ENCODE measurements at regions not wholly inside any gene's neighbourhood (a gene's known extent, or its start where the extent isn't known, plus 50 kb on each side); places are given as distances from the start of the nearest gene placed in this dataset.

GRCh38 chr15:38863381-38863780, 298.8 kb upstream of the RASGRP1 start:
- Histone ChIP-seq H3K79me2 (ENCODE audit: low read length) (no peaks in the 10 kb centered on the region), H3K4me1 (ENCODE audit: low read length) (no peaks in the 10 kb centered on the region), H3K27me3 (ENCODE audit: low read length) (no peaks in the 10 kb centered on the region), H2AFZ (ENCODE audit: low read length) (no peak overlapping the region), H3K9me3 (ENCODE audit: low read length) (no peaks in the 10 kb centered on the region), H3K9me2 (replicated peaks; ENCODE audit: insufficient read depth, low read length) (no peaks in the 10 kb centered on the region), H3K27ac (ENCODE audit: low read length) (no peak overlapping the region), H3K36me3 (ENCODE audit: insufficient read depth, low read length) (no peaks in the 10 kb centered on the region), H3K4me3 (ENCODE audit: low read length) (no peak overlapping the region), H3K4me2 (ENCODE audit: low read depth, low read length, poor library complexity, severe bottlenecking) (no peak overlapping the region), H4K20me1 (ENCODE audit: insufficient read depth, low read depth, low read length) (no peaks in the 10 kb centered on the region), H3K9ac (ENCODE audit: low read length) (no peak overlapping the region)
- no peak for DNase-seq

- no peak overlapping the region for H3K27ac ChIP-seq (ENCODE audit: low read length)
- peak; percentile 56 for DNase-seq
- no peak overlapping the region for H3K9ac ChIP-seq (ENCODE audit: low read length)
- no peaks in the 10 kb centered on the region for H3K36me3 ChIP-seq (ENCODE audit: insufficient read depth, low read length)
- no peak overlapping the region for H3K4me3 ChIP-seq (ENCODE audit: low read length)
- H2AFZ ChIP-seq (ENCODE audit: low read length), result no peak overlapping the region
- no peaks in the 10 kb centered on the region for H3K79me2 ChIP-seq (ENCODE audit: low read length)
- no peaks in the 10 kb centered on the region for H3K4me1 ChIP-seq (ENCODE audit: low read length)
- no peaks in the 10 kb centered on the region for H3K9me3 ChIP-seq (ENCODE audit: low read length)
- H3K27me3 ChIP-seq (ENCODE audit: low read length), result no peaks in the 10 kb centered on the region
- no peak overlapping the region for H3K4me2 ChIP-seq (ENCODE audit: low read depth, low read length, poor library complexity, severe bottlenecking)
- no peaks in the 10 kb centered on the region for H3K9me2 ChIP-seq (replicated peaks; ENCODE audit: insufficient read depth, low read length)
- no peaks in the 10 kb centered on the region for H4K20me1 ChIP-seq (ENCODE audit: insufficient read depth, low read depth, low read length)
Measured at GRCh38 chr15:38864122-38864521, 299.5 kb upstream of the RASGRP1 start.

GRCh38 chr15:38864827-38865581, 300.4 kb upstream of the RASGRP1 start:
- no peak overlapping the region for H3K9ac ChIP-seq (ENCODE audit: low read length)
- H4K20me1 ChIP-seq (ENCODE audit: insufficient read depth, low read depth, low read length), result no peaks in the 10 kb centered on the region
- H3K4me1 ChIP-seq (ENCODE audit: low read length), result no peaks in the 10 kb centered on the region
- no peak for DNase-seq
- H3K36me3 ChIP-seq (ENCODE audit: insufficient read depth, low read length), result no peaks in the 10 kb centered on the region
- no peaks in the 10 kb centered on the region for H3K9me2 ChIP-seq (replicated peaks; ENCODE audit: insufficient read depth, low read length)
- no peak overlapping the region for H2AFZ ChIP-seq (ENCODE audit: low read length)
- H3K27me3 ChIP-seq (ENCODE audit: low read length), result no peaks in the 10 kb centered on the region
- H3K4me3 ChIP-seq (ENCODE audit: low read length), result no peak overlapping the region
- no peaks in the 10 kb centered on the region for H3K9me3 ChIP-seq (ENCODE audit: low read length)
- no peaks in the 10 kb centered on the region for H3K79me2 ChIP-seq (ENCODE audit: low read length)
- no peak overlapping the region for H3K4me2 ChIP-seq (ENCODE audit: low read depth, low read length, poor library complexity, severe bottlenecking)
- no peak overlapping the region for H3K27ac ChIP-seq (ENCODE audit: low read length)

GRCh38 chr15:38867556-38867955, 302.9 kb upstream of the RASGRP1 start:
- Histone ChIP-seq H3K9ac (ENCODE audit: low read length) (no peak overlapping the region), H3K4me1 (ENCODE audit: low read length) (no peaks in the 10 kb centered on the region), H3K9me3 (ENCODE audit: low read length) (no peaks in the 10 kb centered on the region; the same call in 1 of the 2 replicates)

GRCh38 chr15:38868326-38869114, 303.9 kb upstream of the RASGRP1 start:
- no peaks in the 10 kb centered on the region for H3K27me3 ChIP-seq (ENCODE audit: low read length)
- no peaks in the 10 kb centered on the region for H3K9me2 ChIP-seq (replicated peaks; ENCODE audit: insufficient read depth, low read length)
- no peak overlapping the region for H3K9ac ChIP-seq (ENCODE audit: low read length)
- DNase-seq, result no peak
- no peak overlapping the region for H3K4me3 ChIP-seq (ENCODE audit: low read length)
- H2AFZ ChIP-seq (ENCODE audit: low read length), result no peak overlapping the region
- no peaks in the 10 kb centered on the region for H3K4me1 ChIP-seq (ENCODE audit: low read length)
- H3K36me3 ChIP-seq (ENCODE audit: insufficient read depth, low read length), result no peaks in the 10 kb centered on the region
- no peaks in the 10 kb centered on the region for H4K20me1 ChIP-seq (ENCODE audit: insufficient read depth, low read depth, low read length)
- no peak overlapping the region for H3K4me2 ChIP-seq (ENCODE audit: low read depth, low read length, poor library complexity, severe bottlenecking)
- H3K79me2 ChIP-seq (ENCODE audit: low read length), result no peaks in the 10 kb centered on the region
- no peaks in the 10 kb centered on the region; the same call in 1 of the 2 replicates for H3K9me3 ChIP-seq (ENCODE audit: low read length)
- H3K27ac ChIP-seq (ENCODE audit: low read length), result no peak overlapping the region

More at GRCh38 chr15:38867556-38867955, 302.9 kb upstream of the RASGRP1 start:
- H3K27ac ChIP-seq (ENCODE audit: low read length), result no peak overlapping the region
- H3K27me3 ChIP-seq (ENCODE audit: low read length), result no peaks in the 10 kb centered on the region
- H3K4me2 ChIP-seq (ENCODE audit: low read depth, low read length, poor library complexity, severe bottlenecking), result no peak overlapping the region
- no peak overlapping the region for H2AFZ ChIP-seq (ENCODE audit: low read length)
- no peaks in the 10 kb centered on the region for H3K9me2 ChIP-seq (replicated peaks; ENCODE audit: insufficient read depth, low read length)
- H4K20me1 ChIP-seq (ENCODE audit: insufficient read depth, low read depth, low read length), result no peaks in the 10 kb centered on the region
- no peaks in the 10 kb centered on the region for H3K36me3 ChIP-seq (ENCODE audit: insufficient read depth, low read length)
- H3K4me3 ChIP-seq (ENCODE audit: low read length), result no peak overlapping the region
- no peak for DNase-seq
- no peaks in the 10 kb centered on the region for H3K79me2 ChIP-seq (ENCODE audit: low read length)

- Histone ChIP-seq H3K4me2 (ENCODE audit: low read depth, low read length, poor library complexity, severe bottlenecking) (no peak overlapping the region), H3K4me3 (ENCODE audit: low read length) (no peak overlapping the region), H3K9me2 (replicated peaks; ENCODE audit: insufficient read depth, low read length) (no peaks in the 10 kb centered on the region), H2AFZ (ENCODE audit: low read length) (no peak overlapping the region), H3K27ac (ENCODE audit: low read length) (no peak overlapping the region), H3K27me3 (ENCODE audit: low read length) (no peaks in the 10 kb centered on the region), H3K36me3 (ENCODE audit: insufficient read depth, low read length) (no peaks in the 10 kb centered on the region), H3K4me1 (ENCODE audit: low read length) (no peaks in the 10 kb centered on the region), H4K20me1 (ENCODE audit: insufficient read depth, low read depth, low read length) (no peaks in the 10 kb centered on the region), H3K9ac (ENCODE audit: low read length) (no peak overlapping the region), H3K9me3 (ENCODE audit: low read length) (no peaks in the 10 kb centered on the region; the same call in 1 of the 2 replicates), H3K79me2 (ENCODE audit: low read length) (no peaks in the 10 kb centered on the region)
- DNase-seq, result no peak
Measured at GRCh38 chr15:38871638-38872037, 307.0 kb upstream of the RASGRP1 start.

- DNase-seq, result no peak
Measured at GRCh38 chr15:38872732-38873131, 308.1 kb upstream of the RASGRP1 start.

GRCh38 chr15:38873158-38873557, 308.5 kb upstream of the RASGRP1 start:
- Histone ChIP-seq H3K9ac (ENCODE audit: low read length) (no peak overlapping the region), H3K9me3 (ENCODE audit: low read length) (no peaks in the 10 kb centered on the region; the same call in 1 of the 2 replicates), H3K27me3 (ENCODE audit: low read length) (no peaks in the 10 kb centered on the region), H3K9me2 (replicated peaks; ENCODE audit: insufficient read depth, low read length) (no peaks in the 10 kb centered on the region), H3K4me3 (ENCODE audit: low read length) (no peak overlapping the region), H4K20me1 (ENCODE audit: insufficient read depth, low read depth, low read length) (no peaks in the 10 kb centered on the region), H3K36me3 (ENCODE audit: insufficient read depth, low read length) (no peaks in the 10 kb centered on the region), H2AFZ (ENCODE audit: low read length) (no peak overlapping the region), H3K4me1 (ENCODE audit: low read length) (no peaks in the 10 kb centered on the region), H3K79me2 (ENCODE audit: low read length) (no peaks in the 10 kb centered on the region), H3K27ac (ENCODE audit: low read length) (no peak overlapping the region), H3K4me2 (ENCODE audit: low read depth, low read length, poor library complexity, severe bottlenecking) (no peak overlapping the region)
- DNase-seq, result no peak

More at GRCh38 chr15:38872732-38873131, 308.1 kb upstream of the RASGRP1 start:
- Histone ChIP-seq H3K27ac (ENCODE audit: low read length) (no peak overlapping the region), H3K4me2 (ENCODE audit: low read depth, low read length, poor library complexity, severe bottlenecking) (no peak overlapping the region), H3K36me3 (ENCODE audit: insufficient read depth, low read length) (no peaks in the 10 kb centered on the region), H2AFZ (ENCODE audit: low read length) (no peak overlapping the region), H3K4me1 (ENCODE audit: low read length) (no peaks in the 10 kb centered on the region), H3K4me3 (ENCODE audit: low read length) (no peak overlapping the region), H3K27me3 (ENCODE audit: low read length) (no peaks in the 10 kb centered on the region), H3K9me3 (ENCODE audit: low read length) (no peaks in the 10 kb centered on the region; the same call in 1 of the 2 replicates), H3K79me2 (ENCODE audit: low read length) (no peaks in the 10 kb centered on the region), H3K9me2 (replicated peaks; ENCODE audit: insufficient read depth, low read length) (no peaks in the 10 kb centered on the region), H4K20me1 (ENCODE audit: insufficient read depth, low read depth, low read length) (no peaks in the 10 kb centered on the region), H3K9ac (ENCODE audit: low read length) (no peak overlapping the region)

Measured in Karpas-422 (cell line).